Cerebellar nuclear complex (tissue), 1 donor: ENCODE measurements at regions not wholly inside any gene's neighbourhood (a gene's known extent, or its start where the extent isn't known, plus 50 kb on each side); places are given as distances from the start of the nearest gene placed in this dataset.

Experiments
- DNase-seq, 2 experiments: peaks; one replicate each; lab custom pipeline; 2025; lab: John Stamatoyannopoulos, UW

GRCh38 chr12:42679466-42679865 lies 89.9 kb upstream of the PRICKLE1 start:
- DNase-seq = no peak

- DNase-seq = no peak
Measured at GRCh38 chr12:42677461-42677860, 87.9 kb upstream of the PRICKLE1 start.

GRCh38 chr12:42673535-42673934 lies 84.0 kb upstream of the PRICKLE1 start:
- DNase-seq = no peak

GRCh38 chr12:42670719-42671118 lies 81.2 kb upstream of the PRICKLE1 start:
- DNase-seq = no peak

- DNase-seq = no peak
Measured at GRCh38 chr12:42669553-42669952, 80.0 kb upstream of the PRICKLE1 start.

- DNase-seq = no peak
Measured at GRCh38 chr12:42666671-42667243, 77.2 kb upstream of the PRICKLE1 start.

GRCh38 chr12:42663621-42664020 lies 74.1 kb upstream of the PRICKLE1 start:
- DNase-seq = no peak

GRCh38 chr12:42660968-42661937 lies 71.7 kb upstream of the PRICKLE1 start:
- no peak for DNase-seq

- no peak for DNase-seq
Measured at GRCh38 chr12:42660117-42660516, 70.6 kb upstream of the PRICKLE1 start.

- no peak for DNase-seq
Measured at GRCh38 chr12:42652048-42652447, 62.5 kb upstream of the PRICKLE1 start.

GRCh38 chr12:42648061-42648460 lies 58.5 kb upstream of the PRICKLE1 start:
- DNase-seq = no peak

GRCh38 chr12:42643881-42644579 lies 54.5 kb upstream of the PRICKLE1 start:
- no peak for DNase-seq

- DNase-seq = no peak
Measured at GRCh38 chr12:42641221-42641885, 51.8 kb upstream of the PRICKLE1 start.

- DNase-seq = no peak
Measured at GRCh38 chr12:42640391-42640790, 50.8 kb upstream of the PRICKLE1 start.

- DNase-seq = no peak
Measured at GRCh38 chr12:42639556-42639955, 50.0 kb upstream of the PRICKLE1 start.
